ENCODE measurements at regions not wholly inside any gene's neighbourhood (a gene's known extent, or its start where the extent isn't known, plus 50 kb on each side); places are given as distances from the start of the nearest gene placed in this dataset.
"Not testable (repeated sequence)": the region's sequence is repeated elsewhere in the genome, so short reads cannot be mapped to it uniquely, and the experiment has no call there.

GRCh38 chr5:7271435-7272084, 124.4 kb upstream of the ADCY2 start:
- Histone ChIP-seq H3K27ac (ENCODE audit: low read depth, low read length) (no peak overlapping the region), H3K36me3 (ENCODE audit: control insufficient read depth in 3 of 3, insufficient read depth in 3 of 3, low read length in 3 of 3) (no peaks in the 10 kb centered on the region), H3K9me3 (ENCODE audit: control insufficient read depth in 3 of 3, low read length in 3 of 3) (no peaks in the 10 kb centered on the region), H3K4me1 (ENCODE audit: control insufficient read depth in 3 of 3, insufficient read depth in 3 of 3, low read length in 3 of 3) (no peaks in the 10 kb centered on the region), H3K27me3 (ENCODE audit: control insufficient read depth in 3 of 3, insufficient read depth in 3 of 3, low read length in 3 of 3) (peaks cover 0 to 3% (median 0%) of the 10 kb centered on the region in 3 donors), H3K4me3 (ENCODE audit: low read length in 3 of 3) (no peak overlapping the region), H3K9ac (ENCODE audit: low read depth in 1 of 3, low read length in 3 of 3) (no peak overlapping the region)

GRCh38 chr5:7272408-7272965, 123.5 kb upstream of the ADCY2 start:
- no peaks in the 10 kb centered on the region for H3K9me3 ChIP-seq (ENCODE audit: control insufficient read depth in 3 of 3, low read length in 3 of 3)
- H3K36me3 ChIP-seq (ENCODE audit: control insufficient read depth in 3 of 3, insufficient read depth in 3 of 3, low read length in 3 of 3), result no peaks in the 10 kb centered on the region
- H3K4me3 ChIP-seq (ENCODE audit: low read length in 3 of 3), result no peak overlapping the region
- H3K4me1 ChIP-seq (ENCODE audit: control insufficient read depth in 3 of 3, insufficient read depth in 3 of 3, low read length in 3 of 3), result no peaks in the 10 kb centered on the region
- H3K9ac ChIP-seq (ENCODE audit: low read depth in 1 of 3, low read length in 3 of 3), result no peak overlapping the region
- no peak overlapping the region for H3K27ac ChIP-seq (ENCODE audit: low read depth, low read length)
- H3K27me3 ChIP-seq (ENCODE audit: control insufficient read depth in 3 of 3, insufficient read depth in 3 of 3, low read length in 3 of 3), result peaks cover 0 to 3% (median 0%) of the 10 kb centered on the region in 3 donors

GRCh38 chr5:7274203-7274602, 121.7 kb upstream of the ADCY2 start:
- Histone ChIP-seq H3K9me3 (ENCODE audit: control insufficient read depth in 3 of 3, low read length in 3 of 3) (no peaks in the 10 kb centered on the region), H3K4me3 (ENCODE audit: low read length in 3 of 3) (no peak overlapping the region), H3K27me3 (ENCODE audit: control insufficient read depth in 3 of 3, insufficient read depth in 3 of 3, low read length in 3 of 3) (peaks cover 0 to 3% (median 0%) of the 10 kb centered on the region in 3 donors), H3K27ac (ENCODE audit: low read depth, low read length) (no peak overlapping the region), H3K9ac (ENCODE audit: low read depth in 1 of 3, low read length in 3 of 3) (no peak overlapping the region), H3K36me3 (ENCODE audit: control insufficient read depth in 3 of 3, insufficient read depth in 3 of 3, low read length in 3 of 3) (no peaks in the 10 kb centered on the region), H3K4me1 (ENCODE audit: control insufficient read depth in 3 of 3, insufficient read depth in 3 of 3, low read length in 3 of 3) (no peaks in the 10 kb centered on the region)

- not testable (repeated sequence) for H3K9me3 ChIP-seq (ENCODE audit: control insufficient read depth in 3 of 3, low read length in 3 of 3); H3K27ac ChIP-seq (ENCODE audit: low read depth, low read length); H3K9ac ChIP-seq (ENCODE audit: low read depth in 1 of 3, low read length in 3 of 3); H3K27me3 ChIP-seq (ENCODE audit: control insufficient read depth in 3 of 3, insufficient read depth in 3 of 3, low read length in 3 of 3); H3K36me3 ChIP-seq (ENCODE audit: control insufficient read depth in 3 of 3, insufficient read depth in 3 of 3, low read length in 3 of 3); H3K4me3 ChIP-seq (ENCODE audit: low read length in 3 of 3); H3K4me1 ChIP-seq (ENCODE audit: control insufficient read depth in 3 of 3, insufficient read depth in 3 of 3, low read length in 3 of 3)
These were observed 106.3 kb upstream of the ADCY2 start for GRCh38 chr5:7289634-7290033.

GRCh38 chr5:7297821-7298220, 98.1 kb upstream of the ADCY2 start:
- H3K9me3 ChIP-seq (ENCODE audit: control insufficient read depth in 3 of 3, low read length in 3 of 3); H3K27ac ChIP-seq (ENCODE audit: low read depth, low read length); H3K27me3 ChIP-seq (ENCODE audit: control insufficient read depth in 3 of 3, insufficient read depth in 3 of 3, low read length in 3 of 3); H3K4me1 ChIP-seq (ENCODE audit: control insufficient read depth in 3 of 3, insufficient read depth in 3 of 3, low read length in 3 of 3); H3K36me3 ChIP-seq (ENCODE audit: control insufficient read depth in 3 of 3, insufficient read depth in 3 of 3, low read length in 3 of 3); H3K4me3 ChIP-seq (ENCODE audit: low read length in 3 of 3); H3K9ac ChIP-seq (ENCODE audit: low read depth in 1 of 3, low read length in 3 of 3): not testable (repeated sequence)

GRCh38 chr5:7299731-7300130, 96.2 kb upstream of the ADCY2 start:
- not testable (repeated sequence) for H3K27ac ChIP-seq (ENCODE audit: low read depth, low read length); H3K4me1 ChIP-seq (ENCODE audit: control insufficient read depth in 3 of 3, insufficient read depth in 3 of 3, low read length in 3 of 3); H3K9me3 ChIP-seq (ENCODE audit: control insufficient read depth in 3 of 3, low read length in 3 of 3); H3K36me3 ChIP-seq (ENCODE audit: control insufficient read depth in 3 of 3, insufficient read depth in 3 of 3, low read length in 3 of 3); H3K9ac ChIP-seq (ENCODE audit: low read depth in 1 of 3, low read length in 3 of 3); H3K27me3 ChIP-seq (ENCODE audit: control insufficient read depth in 3 of 3, insufficient read depth in 3 of 3, low read length in 3 of 3); H3K4me3 ChIP-seq (ENCODE audit: low read length in 3 of 3)

GRCh38 chr5:7305000-7305674, 90.8 kb upstream of the ADCY2 start:
- not testable (repeated sequence) for H3K36me3 ChIP-seq (ENCODE audit: control insufficient read depth in 3 of 3, insufficient read depth in 3 of 3, low read length in 3 of 3); H3K27ac ChIP-seq (ENCODE audit: low read depth, low read length); H3K27me3 ChIP-seq (ENCODE audit: control insufficient read depth in 3 of 3, insufficient read depth in 3 of 3, low read length in 3 of 3); H3K4me3 ChIP-seq (ENCODE audit: low read length in 3 of 3); H3K4me1 ChIP-seq (ENCODE audit: control insufficient read depth in 3 of 3, insufficient read depth in 3 of 3, low read length in 3 of 3); H3K9me3 ChIP-seq (ENCODE audit: control insufficient read depth in 3 of 3, low read length in 3 of 3); H3K9ac ChIP-seq (ENCODE audit: low read depth in 1 of 3, low read length in 3 of 3)

GRCh38 chr5:7306556-7306955, 89.4 kb upstream of the ADCY2 start:
- H3K4me1 ChIP-seq (ENCODE audit: control insufficient read depth in 3 of 3, insufficient read depth in 3 of 3, low read length in 3 of 3); H3K36me3 ChIP-seq (ENCODE audit: control insufficient read depth in 3 of 3, insufficient read depth in 3 of 3, low read length in 3 of 3); H3K4me3 ChIP-seq (ENCODE audit: low read length in 3 of 3); H3K9me3 ChIP-seq (ENCODE audit: control insufficient read depth in 3 of 3, low read length in 3 of 3); H3K27ac ChIP-seq (ENCODE audit: low read depth, low read length); H3K27me3 ChIP-seq (ENCODE audit: control insufficient read depth in 3 of 3, insufficient read depth in 3 of 3, low read length in 3 of 3); H3K9ac ChIP-seq (ENCODE audit: low read depth in 1 of 3, low read length in 3 of 3): not testable (repeated sequence)

- H3K4me3 ChIP-seq (ENCODE audit: low read length in 3 of 3); H3K9me3 ChIP-seq (ENCODE audit: control insufficient read depth in 3 of 3, low read length in 3 of 3); H3K27ac ChIP-seq (ENCODE audit: low read depth, low read length); H3K27me3 ChIP-seq (ENCODE audit: control insufficient read depth in 3 of 3, insufficient read depth in 3 of 3, low read length in 3 of 3); H3K9ac ChIP-seq (ENCODE audit: low read depth in 1 of 3, low read length in 3 of 3); H3K36me3 ChIP-seq (ENCODE audit: control insufficient read depth in 3 of 3, insufficient read depth in 3 of 3, low read length in 3 of 3); H3K4me1 ChIP-seq (ENCODE audit: control insufficient read depth in 3 of 3, insufficient read depth in 3 of 3, low read length in 3 of 3): not testable (repeated sequence)
These were observed 88.2 kb upstream of the ADCY2 start for GRCh38 chr5:7307709-7308108.

- not testable (repeated sequence) for H3K4me3 ChIP-seq (ENCODE audit: low read length in 3 of 3); H3K36me3 ChIP-seq (ENCODE audit: control insufficient read depth in 3 of 3, insufficient read depth in 3 of 3, low read length in 3 of 3); H3K4me1 ChIP-seq (ENCODE audit: control insufficient read depth in 3 of 3, insufficient read depth in 3 of 3, low read length in 3 of 3); H3K27ac ChIP-seq (ENCODE audit: low read depth, low read length); H3K27me3 ChIP-seq (ENCODE audit: control insufficient read depth in 3 of 3, insufficient read depth in 3 of 3, low read length in 3 of 3); H3K9me3 ChIP-seq (ENCODE audit: control insufficient read depth in 3 of 3, low read length in 3 of 3); H3K9ac ChIP-seq (ENCODE audit: low read depth in 1 of 3, low read length in 3 of 3)
These were observed 86.2 kb upstream of the ADCY2 start for GRCh38 chr5:7309715-7310114.

All from skeletal muscle tissue (tissue), 3 donors.